Panc1 (cell line): ENCODE measurements at regions not wholly inside any gene's neighbourhood (a gene's known extent, or its start where the extent isn't known, plus 50 kb on each side); places are given as distances from the start of the nearest gene placed in this dataset.

ENCODE experiments used
- ATAC-seq: fragments of 200-7000 bp; cut with Tn5 transposase; 2 replicates; pipeline ENCODE4 v1.9.1; 2020; ENCODE audit warnings: mild to moderate bottlenecking, moderate library complexity
- BruUV-seq: library from RNA; stranded (reverse); fragments of 400-500 nt; replicated peaks from 2 replicates; lab custom pipeline; 2021; lab: Mats Ljungman, UMichigan
- CTCF ChIA-PET: fragments of 300-600 bp; sonication (Branson Sonifier 250); formaldehyde crosslinking; loops from one replicate; lab custom pipeline; 2022; ENCODE audit warnings: antibody characterized with exemption; lab: Charles Lee
- POLR2A ChIA-PET: fragments of 300-600 bp; sonication (Branson Sonifier 250); formaldehyde crosslinking; loops from one replicate; lab custom pipeline; 2022; ENCODE audit warnings: antibody characterized with exemption; lab: Charles Lee
- DNase-seq: peaks from one replicate; pipeline ENCODE4 v3.0.0-alpha.2; 2010; ENCODE audit warnings: low read depth, low spot score
- H3K27ac ChIP-seq: 2 replicates; pipeline ENCODE4 v1.5.1; 2011; ENCODE audit warnings: mild to moderate bottlenecking, low read length, inconsistent platforms
- H3K27me3 ChIP-seq: fragments of 200-500 bp; sonication (Bioruptor generic); 2 replicates; pipeline ENCODE4 v1.6.0; 2014; ENCODE audit warnings: low read length, inconsistent platforms; ENCODE audit not compliant: control insufficient read depth, insufficient read depth
- H3K36me3 ChIP-seq: fragments of 200-500 bp; sonication (Bioruptor generic); 2 replicates; pipeline ENCODE4 v1.5.1; 2014; ENCODE audit warnings: inconsistent platforms, mild to moderate bottlenecking, low read length, moderate library complexity; ENCODE audit not compliant: control insufficient read depth, insufficient read depth
- H3K4me1 ChIP-seq: 2 replicates; pipeline ENCODE4 v1.5.1; 2011; ENCODE audit warnings: inconsistent platforms, mild to moderate bottlenecking, low read length, moderate library complexity; ENCODE audit not compliant: control insufficient read depth, insufficient read depth
- H3K4me3 ChIP-seq, 2 experiments: 2 replicates each; pipeline ENCODE4 v1.5.1; 2011 to 2012; ENCODE audit warnings: low read depth in 2 of 2, low read length in 2 of 2, mild to moderate bottlenecking in 2 of 2, inconsistent platforms in 1 of 2, moderate library complexity in 1 of 2
- H3K9me3 ChIP-seq: fragments of 200-500 bp; sonication (Bioruptor generic); 2 replicates; pipeline ENCODE4 v1.5.1; 2014; ENCODE audit warnings: low read depth, mild to moderate bottlenecking, inconsistent platforms, low read length, moderate library complexity; ENCODE audit not compliant: control insufficient read depth, insufficient read depth
- CTCF ChIP-seq: fragments of 450-650 bp; IDR thresholded peaks from 2 replicates; pipeline ENCODE4 v1.5.1; 2017; ENCODE audit warnings: mild to moderate bottlenecking
- POLR2AphosphoS5 ChIP-seq: IDR thresholded peaks from 2 replicates; pipeline ENCODE4 v1.6.1; 2012; ENCODE audit warnings: mild to moderate bottlenecking, low read depth, low read length, moderate library complexity
- REST ChIP-seq, 2 experiments: IDR thresholded peaks; 2 replicates each; pipeline ENCODE4 v1.6.1; 2011 to 2012; ENCODE audit warnings: low read depth in 2 of 2, control low read depth in 1 of 2, low read length in 1 of 2, mild to moderate bottlenecking in 1 of 2, moderate library complexity in 1 of 2; ENCODE audit not compliant: insufficient read depth in 1 of 2
- SIN3A ChIP-seq: IDR thresholded peaks from 2 replicates; pipeline ENCODE4 v1.6.1; 2012; ENCODE audit warnings: low read depth, mild to moderate bottlenecking, low read length, moderate library complexity, borderline replicate concordance; ENCODE audit not compliant: insufficient read depth
- TCF7L2 ChIP-seq: IDR thresholded peaks from 2 replicates; pipeline ENCODE4 v1.6.1; 2011; ENCODE audit warnings: mild to moderate bottlenecking, low read depth, low read length, inconsistent platforms
- in situ Hi-C: cut with HindIII; loops from 2 replicates; pipeline ENCODE4 v1.10.0; 2016; ENCODE audit warnings: low sequenced_read_pairs, low pct_unique_long_range_greater_than_20kb
- intact Hi-C: fragments of 100-400 bp; cut with micrococcal nuclease; formaldehyde crosslinking; loops from one replicate; pipeline ENCODE4 v1.10.0; 2022; ENCODE audit not compliant: unreplicated experiment

- DNase-seq (no peak), ATAC-seq (no peak)
- Histone ChIP-seq H3K4me3 (no peak overlapping the region), H3K4me1 (no peaks in the 10 kb centered on the region), H3K36me3 (no peaks in the 10 kb centered on the region), H3K27me3 (no peaks in the 10 kb centered on the region), H3K9me3 (no peaks in the 10 kb centered on the region), H3K27ac (no peak overlapping the region)
- CTCF ChIA-PET, result no interaction called here
- no TSS peak for BruUV-seq
- no peak for TF ChIP-seq REST (IDR thresholded peaks at IDR 0.05; ENCODE audit: insufficient read depth in 1 of 2, low read depth in 2 of 2, low read length in 1 of 2)
- TF ChIP-seq TCF7L2, result no peak
- TF ChIP-seq POLR2AphosphoS5, result no peak
- no peak for TF ChIP-seq SIN3A
- TF ChIP-seq CTCF, result no peak
- intact Hi-C loops, result no loop called here
- in situ Hi-C loops, result no loop called here
- POLR2A ChIA-PET, result no interaction called here
Observed at GRCh38 chr5:119694284-119694683, 64.9 kb downstream of the FAM170A start.

GRCh38 chr5:119706049-119706448, 76.7 kb downstream of the FAM170A start:
- ATAC-seq, result no peak
- in situ Hi-C loops (no loop called here), intact Hi-C loops (no loop called here)
- no peaks in the 10 kb centered on the region for H3K9me3 ChIP-seq
- no peak for DNase-seq
- POLR2A ChIA-PET, result no interaction called here
- TF ChIP-seq REST (IDR thresholded peaks at IDR 0.05; ENCODE audit: insufficient read depth in 1 of 2, low read depth in 2 of 2, low read length in 1 of 2) (no peak), POLR2AphosphoS5 (no peak), SIN3A (no peak), TCF7L2 (no peak), CTCF (no peak)
- H3K4me1 ChIP-seq, result no peaks in the 10 kb centered on the region
- H3K27ac ChIP-seq, result no peak overlapping the region
- CTCF ChIA-PET, result no interaction called here
- no peaks in the 10 kb centered on the region for H3K27me3 ChIP-seq
- no peak overlapping the region for H3K4me3 ChIP-seq
- BruUV-seq, result no TSS peak
- no peaks in the 10 kb centered on the region for H3K36me3 ChIP-seq
